HG03097 (cell line): ENCODE measurements at regions not wholly inside any gene's neighbourhood (a gene's known extent, or its start where the extent isn't known, plus 50 kb on each side); places are given as distances from the start of the nearest gene placed in this dataset.

Source experiments
- ATAC-seq: cut with Tn5 transposase; IDR thresholded peaks from one replicate; pipeline ENCODE4 v1.9.1; 2021; ENCODE audit not compliant: unreplicated experiment, low FRiP score

GRCh38 chr10:4543938-4544533, 282.0 kb upstream of the AKR1E2 start:
- no peak for ATAC-seq

GRCh38 chr10:4541292-4541691, 284.7 kb upstream of the AKR1E2 start:
- ATAC-seq, result no peak

GRCh38 chr10:4538016-4538415, 288.0 kb upstream of the AKR1E2 start:
- ATAC-seq, result no peak

- ATAC-seq, result no peak
Measured at GRCh38 chr10:4535521-4535920, 290.5 kb upstream of the AKR1E2 start.

- no peak for ATAC-seq
Measured at GRCh38 chr10:4533621-4534020, 292.4 kb upstream of the AKR1E2 start.

- ATAC-seq, result no peak
Measured at GRCh38 chr10:4532976-4533375, 293.0 kb upstream of the AKR1E2 start.

- no peak for ATAC-seq
Measured at GRCh38 chr10:4532467-4532866, 293.5 kb upstream of the AKR1E2 start.

GRCh38 chr10:4532011-4532410, 294.0 kb upstream of the AKR1E2 start:
- no peak for ATAC-seq

GRCh38 chr10:4529266-4529665, 296.7 kb upstream of the AKR1E2 start:
- ATAC-seq, result no peak

GRCh38 chr10:4527281-4527970, 298.6 kb upstream of the AKR1E2 start:
- no peak for ATAC-seq

- ATAC-seq, result no peak
Measured at GRCh38 chr10:4526311-4526731, 299.7 kb upstream of the AKR1E2 start.

- no peak for ATAC-seq
Measured at GRCh38 chr10:4525103-4525502, 300.9 kb upstream of the AKR1E2 start.

GRCh38 chr10:4522296-4523000, 303.6 kb upstream of the AKR1E2 start:
- peak; percentile 90 for ATAC-seq

- ATAC-seq, result no peak
Measured at GRCh38 chr10:4519658-4520402, 306.2 kb upstream of the AKR1E2 start.

- ATAC-seq, result no peak
Measured at GRCh38 chr10:4517746-4518145, 308.3 kb upstream of the AKR1E2 start.

GRCh38 chr10:4515721-4516120, 310.3 kb upstream of the AKR1E2 start:
- no peak for ATAC-seq

GRCh38 chr10:4514445-4515108, 311.4 kb upstream of the AKR1E2 start:
- ATAC-seq, result no peak

- no peak for ATAC-seq
Measured at GRCh38 chr10:4512671-4513240, 313.3 kb upstream of the AKR1E2 start.

- ATAC-seq, result no peak
Measured at GRCh38 chr10:4512196-4512595, 313.8 kb upstream of the AKR1E2 start.

GRCh38 chr10:4511509-4511908, 314.5 kb upstream of the AKR1E2 start:
- ATAC-seq, result no peak
